Stimulated activated CD8-positive, alpha-beta memory T cell treated with anti-CD3 and anti-CD28 coated beads, Interleukin-7, amount 100 ng/mL, for 48 hours (primary cell): ENCODE measurements at regions not wholly inside any gene's neighbourhood (a gene's known extent, or its start where the extent isn't known, plus 50 kb on each side); places are given as distances from the start of the nearest gene placed in this dataset.
A peak's percentile ranks its signal among the peaks of the same experiment; 100 is the strongest.

Experiments
- DNase-seq, 2 donors: peaks; one replicate each; pipeline ENCODE4 v3.0.0-alpha.2; 2020; ENCODE audit warnings: low read depth in 1 of 2; ENCODE audit errors: extremely low read depth in 1 of 2

GRCh38 chr5:155947394-155948062 is 379.4 kb upstream of the SGCD start:
- DNase-seq: no peak

DNA sequence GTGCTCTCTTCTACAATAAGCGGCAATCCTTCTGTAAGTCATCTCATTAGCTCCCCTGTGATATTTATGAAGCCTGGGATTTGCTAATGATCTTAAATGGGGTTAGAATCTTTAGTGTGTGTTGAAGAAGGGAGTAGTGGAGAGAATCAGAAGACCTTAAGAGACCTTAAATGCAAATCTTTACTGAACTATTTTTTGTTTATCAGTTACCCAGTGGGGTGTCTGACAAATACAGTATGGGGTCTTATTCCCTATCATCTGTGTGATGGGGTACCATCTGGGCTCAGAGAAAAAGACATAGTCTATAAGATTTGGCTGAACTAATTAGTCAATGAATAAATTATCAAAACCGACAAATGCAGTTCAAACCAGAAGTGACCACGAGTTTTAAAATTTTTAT is 378.4 kb upstream of the SGCD start:
- no peak for DNase-seq

DNA sequence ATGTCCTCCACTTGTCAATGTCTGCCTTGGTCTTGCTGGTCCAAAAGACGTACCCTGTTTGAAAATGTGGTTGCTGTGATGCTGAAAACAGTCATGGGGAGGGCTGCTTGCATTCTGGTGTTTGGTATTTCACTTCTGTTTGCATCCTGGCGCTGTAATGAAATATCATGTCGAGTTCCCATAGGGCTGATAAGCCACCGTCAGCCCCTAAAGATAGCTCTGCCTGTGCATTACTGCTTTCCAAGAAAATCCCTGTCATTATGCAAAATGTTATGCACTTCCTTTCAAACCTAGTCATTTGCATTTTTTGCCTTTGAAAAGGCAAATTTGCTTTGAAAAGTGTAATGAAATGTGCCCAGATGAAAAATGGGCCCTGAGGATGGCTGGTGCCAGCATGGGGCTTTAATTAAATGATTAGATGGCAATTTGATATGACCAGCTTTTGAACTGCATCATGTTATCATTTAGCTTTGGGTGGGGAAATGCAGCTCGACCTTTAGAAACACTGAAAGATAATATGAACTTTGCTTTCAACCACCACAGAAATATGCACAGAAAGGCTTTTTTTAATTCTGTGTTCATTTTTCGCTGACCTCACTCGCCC is 374.4 kb upstream of the SGCD start:
- no peak for DNase-seq

GRCh38 chr5:155953335-155953734 is 373.6 kb upstream of the SGCD start:
- peak in 1 of 2 donors; percentile 1 for DNase-seq

- DNase-seq: no peak
Observed at GRCh38 chr5:155954701-155955445, 372.1 kb upstream of the SGCD start.

DNA sequence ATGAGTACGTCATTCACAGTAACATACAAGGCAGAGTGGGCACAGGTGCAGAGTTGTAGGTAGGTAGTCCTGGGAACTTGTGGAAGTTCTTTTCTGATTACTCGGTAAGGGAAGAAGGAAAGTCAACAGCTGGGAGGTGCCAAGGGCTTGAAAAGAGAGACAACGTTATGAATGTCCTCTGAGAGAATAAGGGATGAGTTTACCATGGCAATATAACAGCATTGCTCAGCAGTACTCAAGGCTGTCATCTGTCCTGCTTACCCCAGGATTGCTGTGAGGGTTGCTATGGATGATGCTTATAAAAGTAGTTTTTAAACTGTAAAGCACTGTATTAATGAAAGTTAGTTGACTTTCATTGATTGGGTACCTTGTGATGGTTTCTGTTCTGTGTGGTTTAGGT is 369.1 kb upstream of the SGCD start:
- no peak for DNase-seq

DNA sequence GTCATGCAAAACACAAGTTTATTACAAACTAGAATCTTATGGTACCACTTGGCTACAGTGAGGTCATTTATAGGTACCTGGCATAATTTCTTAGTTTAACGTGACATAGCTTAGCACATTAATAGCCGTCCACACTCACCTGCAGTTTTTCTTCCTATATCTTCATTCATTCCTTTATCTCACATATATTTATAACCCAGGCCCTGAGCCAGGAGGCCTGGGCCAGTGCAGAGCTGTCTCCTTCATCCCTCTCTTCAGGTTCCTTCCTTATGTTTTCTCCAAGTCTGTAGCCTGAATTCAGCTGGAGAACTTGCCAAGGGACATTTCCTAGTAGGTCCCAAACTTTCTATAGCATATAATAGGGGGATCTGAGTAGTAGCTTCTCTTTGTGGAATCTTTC is 367.9 kb upstream of the SGCD start:
- DNase-seq: no peak

- no peak for DNase-seq
Observed at GRCh38 chr5:155960177-155960576, 366.8 kb upstream of the SGCD start.

DNA sequence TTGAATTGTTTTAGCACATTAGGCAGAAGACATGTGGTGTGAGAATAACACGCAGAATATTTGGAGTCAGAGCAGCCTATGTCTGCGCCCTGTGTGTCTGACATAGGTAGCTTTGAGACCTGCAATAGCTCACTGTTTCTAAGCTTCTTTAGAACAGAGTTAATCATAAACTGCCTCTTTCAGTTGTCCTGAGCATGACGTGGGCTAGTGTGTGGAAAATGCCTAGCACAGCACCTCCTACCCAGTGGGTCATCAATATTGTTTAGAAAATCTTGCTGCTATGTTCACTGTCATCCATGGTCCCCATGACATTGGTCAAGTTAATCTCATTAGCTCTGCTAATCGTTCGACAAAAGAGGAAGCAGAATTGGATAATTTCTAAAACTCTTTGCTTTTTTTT is 357.4 kb upstream of the SGCD start:
- no peak for DNase-seq

GRCh38 chr5:155974369-155974768 is 352.6 kb upstream of the SGCD start:
- no peak for DNase-seq

DNA sequence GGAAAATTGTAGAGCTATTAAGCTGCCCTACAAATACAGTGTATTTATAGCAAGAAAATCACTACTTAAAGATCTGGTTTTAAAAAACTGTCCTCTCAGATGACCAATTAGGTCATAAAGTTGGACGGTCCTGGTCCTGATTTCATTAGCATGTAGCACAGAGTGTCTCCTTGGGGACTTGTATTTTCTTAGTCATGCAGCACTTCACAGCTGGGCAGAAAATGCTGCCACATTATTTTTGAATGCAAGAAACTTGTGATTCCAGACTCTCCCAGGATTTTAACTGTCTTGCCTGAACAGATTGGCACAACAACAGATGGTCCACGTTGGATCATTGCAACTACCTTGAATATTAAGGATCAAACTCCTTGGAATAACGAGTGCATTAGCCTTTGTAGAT is 348.1 kb upstream of the SGCD start:
- no peak for DNase-seq

DNA sequence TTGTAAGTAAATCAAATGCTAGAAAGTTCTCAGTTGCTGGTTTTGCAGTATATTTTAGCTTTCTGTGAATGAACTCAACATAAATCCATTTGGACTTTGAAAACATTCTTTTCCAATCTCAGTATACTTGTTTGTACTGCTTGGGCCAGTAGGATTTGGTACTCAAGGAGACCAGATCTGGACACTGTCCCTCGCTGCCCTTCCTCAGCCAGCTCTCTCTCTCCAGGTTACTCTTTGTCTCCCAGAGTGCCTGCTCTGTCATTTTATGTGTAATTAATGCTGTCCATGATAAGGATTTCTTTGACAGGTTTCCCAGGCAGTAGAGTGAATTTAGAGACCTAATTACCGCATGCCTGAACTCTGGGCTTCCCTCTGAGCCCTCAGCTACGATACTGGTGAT is 344.6 kb upstream of the SGCD start:
- no peak for DNase-seq

DNA sequence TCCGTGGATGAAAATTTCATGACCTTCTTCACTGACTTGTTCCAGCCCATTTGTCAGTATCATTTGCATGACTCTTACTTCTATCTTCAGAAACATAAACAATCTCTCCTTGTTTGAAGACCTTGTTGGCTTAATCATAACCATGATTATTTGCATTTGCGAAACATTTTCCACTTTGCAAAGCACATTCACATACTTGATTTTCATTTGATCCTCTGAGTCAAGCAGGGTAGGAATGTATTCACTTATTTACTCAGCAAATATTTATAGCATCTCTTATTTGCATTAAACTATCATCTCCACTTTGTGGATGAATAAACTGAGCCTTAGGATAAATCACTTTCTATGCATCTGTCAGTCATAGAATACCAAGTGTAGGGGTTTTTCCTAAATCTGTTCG is 343.0 kb upstream of the SGCD start:
- DNase-seq: no peak

DNA sequence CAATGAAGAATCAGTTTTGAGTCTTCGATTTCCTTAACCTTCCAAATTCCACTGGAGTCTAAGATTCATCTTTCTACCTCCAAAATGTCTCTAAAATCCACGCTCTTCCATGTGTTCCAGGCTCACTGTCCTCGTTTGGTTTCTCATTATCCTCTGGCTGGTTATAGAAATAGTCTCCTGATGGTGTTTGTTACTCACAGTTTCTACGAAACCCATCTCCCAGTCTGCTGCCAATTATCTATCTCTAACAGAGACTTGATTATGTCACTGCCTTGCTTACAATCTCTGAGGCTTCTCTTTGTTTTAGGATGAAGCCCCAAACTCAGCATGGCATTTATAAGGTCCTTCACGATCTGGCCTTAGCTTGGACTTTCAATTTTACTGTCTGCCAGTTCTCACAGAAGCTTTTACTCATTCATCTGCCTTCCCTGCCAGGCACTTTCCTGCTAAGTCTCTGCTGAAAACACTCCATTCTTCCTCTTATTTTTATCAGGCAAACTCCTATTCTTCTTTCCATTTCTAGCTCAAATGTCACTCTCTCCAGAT is 339.6 kb upstream of the SGCD start:
- no peak for DNase-seq

DNA sequence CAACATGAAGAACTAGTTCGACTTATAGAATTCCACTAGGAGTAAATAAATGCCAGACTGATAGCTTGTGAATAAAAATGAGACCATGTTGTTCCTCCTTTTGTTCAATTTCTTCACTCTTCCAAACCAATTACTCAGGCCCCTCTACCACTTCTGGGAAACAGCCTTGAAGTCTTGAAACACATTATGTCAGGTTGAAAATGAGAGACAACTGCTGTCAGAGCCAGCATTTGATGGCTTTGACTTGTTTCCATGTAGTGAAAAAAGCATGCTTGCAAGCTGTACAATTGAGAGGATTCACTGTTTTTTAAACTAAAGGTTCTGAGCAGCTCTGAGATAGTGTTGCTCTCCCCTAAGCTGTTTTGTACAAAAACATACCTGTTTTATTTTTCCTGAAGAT is 337.1 kb upstream of the SGCD start:
- no peak for DNase-seq

DNA sequence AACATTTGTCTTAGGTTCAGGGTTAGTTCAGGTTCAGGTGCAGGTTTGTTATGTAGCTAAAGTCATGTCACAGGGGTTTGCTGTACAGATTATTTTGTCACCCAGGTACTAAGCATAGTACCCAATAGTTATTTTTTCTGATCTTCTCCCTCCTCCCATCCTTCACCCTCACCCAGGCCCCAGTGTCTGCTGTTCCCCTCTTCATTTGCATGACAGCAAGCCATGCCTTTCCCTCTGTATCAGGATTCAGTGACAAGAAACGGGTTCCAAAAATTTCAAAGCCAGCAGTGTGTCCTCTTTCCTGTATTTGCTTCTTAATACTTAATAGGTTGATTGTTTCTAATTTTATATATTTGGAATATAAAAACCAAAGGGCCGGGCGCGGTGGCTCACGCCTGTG is 330.8 kb upstream of the SGCD start:
- no peak for DNase-seq

DNA sequence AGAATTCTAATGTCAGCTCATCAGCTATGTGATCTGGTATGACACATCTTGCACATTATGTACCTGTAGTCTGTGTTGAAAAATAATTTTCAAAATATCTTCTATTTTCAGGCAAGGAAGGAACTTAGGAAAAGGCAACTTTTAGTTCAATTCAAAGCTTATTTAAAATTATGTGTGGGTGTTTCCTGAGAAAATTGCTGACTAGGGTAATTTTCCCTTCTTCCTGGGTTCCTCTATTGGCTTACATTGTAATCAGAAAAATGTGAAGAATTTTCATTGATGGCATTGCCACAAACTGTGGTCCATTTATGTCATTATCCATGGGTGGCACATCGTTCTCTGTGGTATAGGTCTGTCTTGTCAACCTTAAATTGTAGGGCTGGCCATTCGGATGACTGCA is 328.7 kb upstream of the SGCD start:
- DNase-seq: no peak

DNA sequence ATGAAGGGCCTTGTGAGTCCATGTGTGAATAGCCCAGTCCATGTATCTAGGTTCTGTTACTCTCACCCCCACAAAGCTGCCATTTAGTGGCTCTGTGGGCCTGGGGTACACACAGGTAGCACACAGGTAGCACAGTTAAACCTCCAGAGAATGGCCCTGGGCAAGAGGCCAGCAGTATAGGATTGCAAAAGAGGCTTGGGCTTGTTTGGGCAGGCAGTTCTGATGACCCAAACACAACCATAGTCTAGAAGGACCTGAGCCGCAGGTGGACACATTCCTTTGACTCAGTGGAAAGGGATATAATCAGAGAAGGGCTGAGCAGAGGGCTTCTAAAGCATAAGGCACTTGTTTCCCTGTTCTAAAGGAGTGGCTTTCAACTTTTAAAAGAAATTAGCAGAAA is 326.8 kb upstream of the SGCD start:
- DNase-seq: no peak

DNA sequence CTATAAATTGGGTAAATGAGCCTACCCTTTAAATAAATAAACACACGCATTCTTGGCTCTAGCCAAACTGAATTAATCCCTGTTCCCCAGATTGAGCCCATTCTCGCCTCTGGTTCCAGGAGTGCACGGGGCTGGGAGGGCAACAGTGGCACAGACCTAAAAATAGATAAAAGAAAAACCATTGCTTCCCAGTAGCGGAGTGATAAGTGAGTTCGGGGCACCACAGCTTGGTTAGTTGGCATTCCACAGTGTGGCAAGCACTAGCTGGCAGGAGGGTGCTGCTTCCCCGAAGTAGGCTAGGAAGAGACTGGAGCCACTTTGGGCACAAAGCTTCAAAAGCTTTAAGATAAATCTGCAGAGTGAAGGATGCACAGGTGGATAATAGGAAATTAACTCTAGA is 322.2 kb upstream of the SGCD start:
- no peak for DNase-seq

DNA sequence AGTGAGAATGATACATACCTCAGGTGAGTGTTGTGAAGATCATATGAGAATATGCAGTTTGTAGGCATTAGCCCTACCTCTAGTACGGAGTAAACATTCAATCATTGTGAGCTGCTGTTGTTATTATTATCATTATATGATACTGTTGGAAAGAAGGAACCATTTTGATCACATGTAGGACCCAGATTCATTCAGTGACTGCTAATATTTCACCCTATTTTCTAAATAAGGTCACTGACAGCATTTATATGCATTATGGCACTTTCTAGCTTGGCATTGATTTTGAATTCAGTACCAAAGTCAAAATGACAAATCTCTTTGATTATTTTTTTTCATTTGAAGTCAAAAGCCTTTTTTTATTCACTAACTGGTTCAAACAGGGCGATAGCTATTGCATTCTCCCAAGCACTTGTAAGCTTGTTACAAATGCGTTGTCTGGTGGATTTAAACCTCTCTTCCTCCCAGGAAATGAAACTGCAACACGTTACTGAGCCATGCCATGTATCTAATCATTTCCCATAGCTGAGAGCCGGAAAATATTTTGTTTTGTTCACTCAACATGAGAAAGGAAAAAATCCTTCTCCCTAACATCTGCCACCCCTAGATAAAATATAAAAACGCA is 320.8 kb upstream of the SGCD start:
- no peak for DNase-seq

DNA sequence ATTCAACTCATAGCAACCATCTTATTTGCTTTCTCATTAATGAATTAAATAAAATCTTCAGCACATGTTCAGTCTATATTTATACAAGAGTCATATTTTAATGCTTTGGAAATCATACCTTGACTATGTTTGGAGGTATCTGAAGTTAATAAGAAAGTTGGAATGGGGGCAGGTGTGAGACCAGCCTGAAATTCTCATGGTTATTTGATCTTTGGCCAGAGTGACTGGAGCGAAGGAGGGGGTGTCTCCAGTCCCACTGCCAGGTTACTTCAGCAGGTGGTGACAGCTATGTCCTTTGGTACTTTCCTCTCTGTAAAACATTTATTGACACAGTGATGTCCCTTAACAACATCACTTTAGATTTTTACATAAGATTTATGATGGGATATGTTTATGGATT is 318.1 kb upstream of the SGCD start:
- no peak for DNase-seq

GRCh38 chr5:156009583-156009982 is 317.4 kb upstream of the SGCD start:
- DNase-seq: no peak
